Fibroblast of gingiva (primary cell): ENCODE measurements at regions not wholly inside any gene's neighbourhood (a gene's known extent, or its start where the extent isn't known, plus 50 kb on each side); places are given as distances from the start of the nearest gene placed in this dataset.

Experiments
- DNase-seq: peaks from one replicate; pipeline ENCODE4 v3.0.0-alpha.2; 2011; ENCODE audit warnings: low read depth

GRCh38 chr11:16434036-16434435 is 77.7 kb upstream of the SOX6 start:
- no peak for DNase-seq

DNA sequence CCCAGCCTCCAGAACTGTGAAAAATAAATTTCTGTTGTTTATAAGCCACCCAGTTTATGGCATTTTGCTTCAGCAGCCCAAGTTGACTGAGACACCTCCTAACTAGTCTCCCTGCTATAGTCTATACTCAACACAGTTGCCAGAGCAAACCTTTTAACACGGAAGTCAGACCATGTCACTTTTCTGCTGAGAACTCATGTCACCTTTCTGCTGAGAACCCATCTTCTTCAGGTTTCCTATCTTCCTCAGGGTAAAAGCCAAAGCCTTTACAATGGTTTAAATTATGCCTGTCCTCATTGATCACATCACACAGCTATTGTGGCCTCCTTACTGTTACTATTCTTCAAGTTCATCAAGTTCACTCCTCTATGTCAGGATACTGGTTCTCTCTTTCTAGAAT is 74.3 kb upstream of the SOX6 start:
- DNase-seq, result no peak

DNA sequence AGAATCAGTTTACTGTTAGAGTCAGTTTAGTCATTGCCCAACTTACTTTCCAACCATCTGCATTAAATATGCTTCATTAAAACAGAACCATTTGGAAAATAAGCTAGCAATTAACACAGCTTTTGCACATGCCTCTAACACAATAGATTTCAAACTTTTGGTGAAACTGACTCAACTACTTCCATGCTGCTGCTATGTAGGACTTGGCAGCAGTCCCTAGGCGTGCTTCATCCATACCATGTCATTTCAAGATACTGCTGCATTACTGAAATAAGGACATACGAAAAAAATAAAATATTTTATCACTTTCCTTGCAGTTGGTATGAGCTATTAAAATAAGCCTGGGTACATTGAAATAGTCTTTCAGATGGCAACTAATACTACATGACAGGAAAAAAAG is 65.5 kb upstream of the SOX6 start:
- no peak for DNase-seq

GRCh38 chr11:16418428-16419097 is 62.2 kb upstream of the SOX6 start:
- DNase-seq, result no peak

DNA sequence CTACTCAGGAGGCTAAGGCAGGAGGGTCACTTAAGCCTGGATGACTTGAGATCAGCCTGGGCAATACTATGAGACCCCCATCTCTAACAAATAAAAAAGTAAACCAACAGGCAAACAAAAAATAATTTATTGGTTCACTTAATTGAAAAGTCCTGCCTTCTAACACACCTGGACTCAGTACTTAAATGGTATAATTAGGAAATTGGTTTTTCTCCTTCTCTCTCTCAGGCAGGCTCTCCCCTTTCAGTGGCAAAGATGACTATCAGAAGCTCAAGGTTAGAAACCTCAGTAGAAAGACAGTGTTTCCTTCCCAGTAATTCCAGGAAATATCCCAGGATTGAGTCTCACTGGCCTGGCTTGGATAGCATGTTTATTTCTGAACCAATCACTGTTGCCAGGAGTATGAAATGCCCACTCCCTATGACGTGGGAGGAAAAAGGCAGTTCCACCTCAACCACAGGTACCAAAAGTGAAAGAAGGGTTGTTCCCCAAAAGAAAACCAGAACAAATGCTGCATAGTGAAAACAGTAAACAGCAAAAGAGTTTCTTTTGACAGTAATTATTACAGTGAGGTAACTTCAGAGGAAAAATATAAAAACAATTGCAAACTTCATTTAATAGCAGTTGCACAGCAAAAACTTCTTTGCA is 56.3 kb upstream of the SOX6 start:
- no peak for DNase-seq

- DNase-seq, result no peak
These were observed 54.1 kb upstream of the SOX6 start for GRCh38 chr11:16410479-16410878.

DNA sequence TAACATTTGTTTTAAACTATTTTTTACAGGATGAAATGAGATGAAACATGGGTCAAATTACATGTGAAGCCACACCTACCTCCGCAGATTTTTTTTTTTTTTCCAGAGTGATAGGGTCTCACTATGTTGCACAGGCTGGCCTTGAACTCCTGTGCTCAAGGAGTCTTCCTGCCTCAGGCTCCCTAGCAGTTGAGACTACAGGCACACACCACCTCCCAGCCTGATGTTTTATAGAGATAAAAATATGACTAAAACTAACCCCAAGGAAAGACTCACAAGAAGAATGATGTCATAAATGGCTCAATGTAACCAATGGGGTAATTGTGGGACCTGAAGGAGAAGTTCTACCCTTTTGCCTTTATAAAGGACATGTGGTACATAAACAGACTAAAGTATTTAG is 52.3 kb upstream of the SOX6 start:
- no peak for DNase-seq

GRCh38 chr11:16406226-16406625 is 49.9 kb upstream of the SOX6 start:
- no peak for DNase-seq
